GM08714 (cell line): ENCODE measurements at regions not wholly inside any gene's neighbourhood (a gene's known extent, or its start where the extent isn't known, plus 50 kb on each side); places are given as distances from the start of the nearest gene placed in this dataset.
"Not testable (repeated sequence)": the region's sequence is repeated elsewhere in the genome, so short reads cannot be mapped to it uniquely, and the experiment has no call there.

Source experiments
- H3K4me3 ChIP-seq: fragments of 200-500 bp; sonication (Bioruptor generic); 2 replicates; pipeline ENCODE4 v1.5.1; 2014; ENCODE audit warnings: mild to moderate bottlenecking, low read length, inconsistent platforms
- ZNF274 ChIP-seq: IDR thresholded peaks from 2 replicates; pipeline ENCODE4 v1.6.1; 2012; ENCODE audit warnings: mild to moderate bottlenecking, low read depth, low read length

- H3K4me3 ChIP-seq = no peak overlapping the region
- TF ChIP-seq ZNF274 = no peak
Measured at GRCh38 chr3:137163241-137163871, 205.6 kb downstream of the IL20RB start.

GRCh38 chr3:137163958-137164357 is 206.2 kb downstream of the IL20RB start:
- no peak for TF ChIP-seq ZNF274
- no peak overlapping the region for H3K4me3 ChIP-seq

- TF ChIP-seq ZNF274 = no peak
- no peak overlapping the region for H3K4me3 ChIP-seq
Measured at GRCh38 chr3:137165117-137165806, 207.5 kb downstream of the IL20RB start.

GRCh38 chr3:137171834-137172603 is 214.2 kb downstream of the IL20RB start:
- TF ChIP-seq ZNF274 = no peak
- no peak overlapping the region for H3K4me3 ChIP-seq

GRCh38 chr3:137172728-137173127 is 214.9 kb downstream of the IL20RB start:
- H3K4me3 ChIP-seq = no peak overlapping the region
- no peak for TF ChIP-seq ZNF274

GRCh38 chr3:137174514-137174913 is 216.7 kb downstream of the IL20RB start:
- no peak overlapping the region for H3K4me3 ChIP-seq
- TF ChIP-seq ZNF274 = no peak

- TF ChIP-seq ZNF274 = no peak
- no peak overlapping the region for H3K4me3 ChIP-seq
Measured at GRCh38 chr3:137180220-137180619, 222.4 kb downstream of the IL20RB start.

GRCh38 chr3:137191133-137191923 is 233.5 kb downstream of the IL20RB start:
- TF ChIP-seq ZNF274 = no peak
- H3K4me3 ChIP-seq = no peak overlapping the region

GRCh38 chr3:137191951-137192350 is 234.2 kb downstream of the IL20RB start:
- TF ChIP-seq ZNF274 = no peak
- H3K4me3 ChIP-seq = no peak overlapping the region

- no peak for TF ChIP-seq ZNF274
- H3K4me3 ChIP-seq = no peak overlapping the region
Measured at GRCh38 chr3:137194301-137194700, 236.5 kb downstream of the IL20RB start.

GRCh38 chr3:137198374-137198773 is 240.6 kb downstream of the IL20RB start:
- H3K4me3 ChIP-seq = not testable (repeated sequence)

GRCh38 chr3:137199678-137200077 is 241.9 kb downstream of the IL20RB start:
- no peak for TF ChIP-seq ZNF274
- H3K4me3 ChIP-seq = no peak overlapping the region

- no peak for TF ChIP-seq ZNF274
Measured at GRCh38 chr3:137201066-137201465, 243.3 kb downstream of the IL20RB start.

GRCh38 chr3:137202941-137203340 is 245.2 kb downstream of the IL20RB start:
- no peak for TF ChIP-seq ZNF274
- no peak overlapping the region for H3K4me3 ChIP-seq

More at GRCh38 chr3:137201066-137201465, 243.3 kb downstream of the IL20RB start:
- H3K4me3 ChIP-seq = no peak overlapping the region
